Fibroblast of villous mesenchyme (primary cell): ENCODE measurements at regions not wholly inside any gene's neighbourhood (a gene's known extent, or its start where the extent isn't known, plus 50 kb on each side); places are given as distances from the start of the nearest gene placed in this dataset.

Experiments used
- DNase-seq: peaks from one replicate; pipeline ENCODE4 v3.0.0-alpha.2; 2010; ENCODE audit warnings: low read depth
- H3K4me3 ChIP-seq: 2 replicates; pipeline ENCODE4 v1.5.1; 2011; ENCODE audit warnings: low read depth, mild to moderate bottlenecking, low read length
- TF ChIP-seq, protein P1 (sequence below): IDR thresholded peaks from 2 replicates; pipeline ENCODE4 v1.5.1; 2012; ENCODE audit warnings: low read depth, mild to moderate bottlenecking, low read length; ENCODE audit not compliant: insufficient read depth

DNA sequence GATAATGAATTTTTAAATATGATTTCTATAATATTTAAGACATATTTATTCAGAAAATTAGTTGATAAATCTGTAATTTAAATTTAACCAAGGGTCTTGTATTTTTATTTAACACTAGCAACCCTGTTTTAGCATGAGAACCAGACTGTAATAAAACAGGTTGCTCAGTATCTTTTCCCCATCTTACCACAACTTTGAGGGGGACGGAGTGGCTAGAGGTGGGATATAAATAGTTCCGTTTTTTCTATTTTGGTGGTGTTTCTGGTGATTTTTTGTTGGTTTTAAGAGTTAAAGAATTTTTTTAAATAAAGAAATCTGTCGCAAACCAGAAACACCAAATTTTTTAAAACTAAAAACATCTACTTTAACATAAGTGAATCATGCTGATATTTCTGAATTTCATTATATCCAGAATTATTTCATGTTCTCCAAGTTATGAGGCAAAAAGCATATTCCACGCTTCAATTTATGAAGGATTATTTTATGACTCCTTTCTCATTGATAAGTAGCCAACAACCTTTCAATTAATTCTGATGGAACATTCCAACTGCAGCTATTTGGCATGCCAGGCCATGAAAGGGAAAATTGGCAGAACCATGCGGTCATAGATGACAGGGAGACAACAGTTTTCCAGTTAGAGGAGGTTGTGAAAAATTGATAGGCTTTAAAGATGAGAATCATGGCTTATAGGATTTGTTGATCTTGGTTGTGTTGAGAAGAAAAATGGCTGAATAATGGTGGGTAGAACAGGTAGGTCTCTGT lies 151.9 kb upstream of the CARMIL1 start:
- TF ChIP-seq, protein P1, sequence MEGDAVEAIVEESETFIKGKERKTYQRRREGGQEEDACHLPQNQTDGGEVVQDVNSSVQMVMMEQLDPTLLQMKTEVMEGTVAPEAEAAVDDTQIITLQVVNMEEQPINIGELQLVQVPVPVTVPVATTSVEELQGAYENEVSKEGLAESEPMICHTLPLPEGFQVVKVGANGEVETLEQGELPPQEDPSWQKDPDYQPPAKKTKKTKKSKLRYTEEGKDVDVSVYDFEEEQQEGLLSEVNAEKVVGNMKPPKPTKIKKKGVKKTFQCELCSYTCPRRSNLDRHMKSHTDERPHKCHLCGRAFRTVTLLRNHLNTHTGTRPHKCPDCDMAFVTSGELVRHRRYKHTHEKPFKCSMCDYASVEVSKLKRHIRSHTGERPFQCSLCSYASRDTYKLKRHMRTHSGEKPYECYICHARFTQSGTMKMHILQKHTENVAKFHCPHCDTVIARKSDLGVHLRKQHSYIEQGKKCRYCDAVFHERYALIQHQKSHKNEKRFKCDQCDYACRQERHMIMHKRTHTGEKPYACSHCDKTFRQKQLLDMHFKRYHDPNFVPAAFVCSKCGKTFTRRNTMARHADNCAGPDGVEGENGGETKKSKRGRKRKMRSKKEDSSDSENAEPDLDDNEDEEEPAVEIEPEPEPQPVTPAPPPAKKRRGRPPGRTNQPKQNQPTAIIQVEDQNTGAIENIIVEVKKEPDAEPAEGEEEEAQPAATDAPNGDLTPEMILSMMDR, result no peak
- no peak for DNase-seq
- no peak overlapping the region for H3K4me3 ChIP-seq

DNA sequence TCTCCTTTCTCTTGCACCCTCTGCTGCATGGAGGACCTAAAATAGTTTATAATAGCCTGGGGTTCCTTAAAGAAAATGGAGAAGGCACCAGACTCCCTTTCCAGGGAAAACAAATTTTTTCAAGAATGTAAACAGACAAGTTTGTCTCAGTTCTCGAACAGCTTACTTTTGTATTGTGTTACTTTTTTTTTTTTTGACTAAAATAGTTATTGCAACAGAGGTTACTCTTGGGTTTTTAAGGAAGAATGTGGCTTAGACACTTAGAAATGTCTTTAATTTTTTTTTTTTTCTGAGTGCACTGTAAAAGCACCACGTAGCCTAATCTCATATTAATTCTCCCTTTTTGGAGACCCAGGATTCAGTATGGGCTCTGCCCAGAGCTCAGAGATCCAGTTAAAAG lies 148.7 kb upstream of the CARMIL1 start:
- TF ChIP-seq, protein P1, result no peak
- no peak overlapping the region for H3K4me3 ChIP-seq
- DNase-seq, result peak; percentile 60

DNA sequence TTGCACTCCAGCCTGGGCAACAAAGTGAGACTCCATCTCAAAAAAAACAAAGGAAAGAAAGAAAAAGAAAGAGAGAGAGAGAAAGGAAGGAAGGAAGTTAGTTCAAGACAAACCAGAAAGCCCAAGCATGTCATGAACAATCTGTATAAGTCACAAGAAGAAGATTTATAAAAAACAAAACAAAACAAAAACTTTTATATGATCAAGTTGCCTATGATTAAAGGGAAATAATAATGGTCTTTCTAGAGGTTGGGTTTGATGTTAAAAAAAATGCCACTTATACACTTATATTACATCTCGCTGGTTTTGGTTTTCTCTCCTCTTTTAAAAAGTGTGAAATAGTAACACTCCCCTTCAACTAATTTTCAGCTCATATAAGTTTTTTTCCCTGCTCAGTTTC lies 146.2 kb upstream of the CARMIL1 start:
- DNase-seq, result no peak

GRCh38 chr6:25133568-25133967 lies 145.6 kb upstream of the CARMIL1 start:
- TF ChIP-seq, protein P1, result no peak
- H3K4me3 ChIP-seq, result no peak overlapping the region
- no peak for DNase-seq

More for the DNA sequence above, 146.2 kb upstream of the CARMIL1 start:
- H3K4me3 ChIP-seq, result no peak overlapping the region
- TF ChIP-seq, protein P1, result no peak

DNA sequence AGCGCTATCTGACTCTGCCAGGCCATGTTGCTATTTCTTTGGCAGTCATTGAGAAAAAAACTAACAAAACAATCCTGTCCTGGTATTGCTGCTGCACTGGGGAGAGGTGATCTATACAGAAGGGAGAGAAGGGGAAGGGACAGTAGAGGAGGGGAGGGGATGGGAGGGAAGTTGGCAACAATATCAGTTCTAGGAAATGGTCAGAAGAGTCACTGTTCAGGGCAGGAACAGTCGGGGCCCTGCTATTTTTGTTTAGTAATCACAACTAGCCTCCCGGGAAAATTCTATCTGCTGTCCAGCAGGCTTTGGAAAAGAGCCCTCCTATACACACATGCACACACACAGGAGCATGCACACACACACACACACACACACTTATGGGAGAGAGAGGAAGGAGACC lies 142.3 kb upstream of the CARMIL1 start:
- peak overlapping the region; percentile 60 for H3K4me3 ChIP-seq
- TF ChIP-seq, protein P1, result no peak
- DNase-seq, result peak; percentile 36

DNA sequence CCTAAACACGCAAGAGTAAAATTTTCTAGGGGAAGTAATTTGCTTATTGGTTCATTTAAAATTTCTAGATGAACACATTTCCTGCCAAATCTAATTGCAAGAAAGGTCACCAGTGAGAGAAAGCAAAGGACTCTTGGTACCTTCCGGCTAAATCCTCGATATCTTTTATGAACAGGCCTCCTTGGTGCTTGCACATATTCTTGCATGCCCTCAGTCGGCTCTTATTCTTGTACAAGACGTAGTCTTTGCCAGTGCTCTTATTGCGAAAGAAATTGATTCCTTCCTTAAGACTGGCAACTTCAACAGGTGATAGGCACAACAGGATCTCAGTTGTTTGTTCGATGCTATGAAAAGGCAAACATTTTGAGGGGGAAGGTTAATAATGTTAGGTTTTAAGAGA lies 141.7 kb upstream of the CARMIL1 start:
- no peak for DNase-seq
- peak overlapping the region; percentile 60 for H3K4me3 ChIP-seq
- TF ChIP-seq, protein P1, result no peak

GRCh38 chr6:25137916-25138232 lies 141.3 kb upstream of the CARMIL1 start:
- no peak for DNase-seq
- H3K4me3 ChIP-seq, result peak overlapping the region; percentile 60
- TF ChIP-seq, protein P1, result no peak
